ENCODE measurements at regions not wholly inside any gene's neighbourhood (a gene's known extent, or its start where the extent isn't known, plus 50 kb on each side); places are given as distances from the start of the nearest gene placed in this dataset.

- TF ChIP-seq CTCF (IDR thresholded peaks at IDR 0.05) (no peak), EZH2 (IDR thresholded peaks at IDR 0.05) (no peak), EZH2phosphoT487 (IDR thresholded peaks at IDR 0.05) (no peak)
Observed at GRCh38 chr7:56483153-56483552, 366.9 kb upstream of the NUPR2 start.
